Tibial nerve (tissue), 4 donors: ENCODE measurements at regions not wholly inside any gene's neighbourhood (a gene's known extent, or its start where the extent isn't known, plus 50 kb on each side); places are given as distances from the start of the nearest gene placed in this dataset.

Source experiments
- DNase-seq, 2 donors: peaks; one replicate each; pipeline ENCODE4 v3.0.0-alpha.2; 2019; ENCODE audit warnings: low spot score in 2 of 2
- H3K27ac ChIP-seq, 4 donors: fragments of 200-600 bp; sonication (generic) in 3 of 4; one replicate each; pipeline ENCODE4 v1.5.1; 2017 to 2019; ENCODE audit warnings: mild to moderate bottlenecking in 1 of 4
- H3K27me3 ChIP-seq, 2 donors: fragments of 200-600 bp; sonication (generic) in 1 of 2; one replicate each; pipeline versions ENCODE4 v1.5.1 to v1.6.0; 2017 to 2019
- H3K36me3 ChIP-seq, 3 donors: fragments of 200-600 bp; sonication (generic); one replicate each; pipeline ENCODE4 v1.5.1; 2018 to 2019
- H3K4me1 ChIP-seq, 4 donors: fragments of 200-600 bp; sonication (generic) in 3 of 4; one replicate each; pipeline ENCODE4 v1.5.1; 2017 to 2019
- H3K4me3 ChIP-seq, 4 donors: fragments of 200-600 bp; sonication (generic) in 3 of 4; one replicate each; pipeline ENCODE4 v1.5.1; 2017 to 2019; ENCODE audit warnings: mild to moderate bottlenecking in 1 of 4, moderate library complexity in 1 of 4
- H3K9me3 ChIP-seq, 4 donors: fragments of 200-600 bp; sonication (generic) in 3 of 4; one replicate each; pipeline ENCODE4 v1.5.1; 2017 to 2019
- EP300 ChIP-seq, 2 donors: sonication (generic); formaldehyde crosslinking; IDR thresholded peaks; one replicate each; pipeline ENCODE4 v1.6.1; 2017; ENCODE audit warnings: antibody characterized with exemption in 2 of 2, mild to moderate bottlenecking in 1 of 2
- POLR2A ChIP-seq, 2 donors: fragments of 450-650 bp; IDR thresholded peaks; one replicate each; pipeline ENCODE4 v1.6.1; 2017; ENCODE audit warnings: antibody characterized with exemption in 2 of 2, mild to moderate bottlenecking in 2 of 2, moderate library complexity in 2 of 2
- WGBS, 2 donors: methylation state at CpG; one replicate each; pipeline ENCODE4 v1.1.5; 2018; 5-methylcytosine and 5-hydroxymethylcytosine counted together
- TF ChIP-seq, protein P1 (sequence below), 5 experiments: fragments of 200-600 bp in 3 of 5; fragments of 450-650 bp in 2 of 5; sonication (generic) in 3 of 5; IDR thresholded peaks; one replicate each; pipeline ENCODE4 v1.5.1; 2016 to 2019; ENCODE audit warnings: antibody characterized with exemption in 5 of 5, mild to moderate bottlenecking in 3 of 5, moderate library complexity in 2 of 5

DNA sequence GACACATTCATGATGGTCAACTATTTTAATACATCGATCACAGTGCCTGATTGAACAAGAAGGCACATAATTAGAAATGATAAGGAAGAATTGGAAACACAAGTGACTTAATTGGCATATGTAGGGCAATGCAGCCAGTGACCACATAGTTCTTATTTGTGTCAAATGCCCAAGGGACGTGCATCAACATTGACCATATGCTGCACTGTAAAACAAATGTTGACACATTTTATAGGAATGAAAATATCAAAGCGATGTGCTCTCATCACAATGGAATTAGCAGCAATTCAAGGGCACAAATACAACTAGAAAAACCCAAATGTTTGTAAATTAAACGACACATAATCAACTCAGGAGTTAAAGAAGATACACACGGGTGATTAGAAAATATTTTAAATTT lies 948.3 kb upstream of the PRKX start:
- Histone ChIP-seq H3K27ac (no peak overlapping the region), H3K9me3 (peaks cover 0 to 3% (median 0%) of the 10 kb centered on the region in 4 donors)
- 85 to 86% methylated on average over 5 of the region's 5 CpGs for WGBS, 2 donors

DNA sequence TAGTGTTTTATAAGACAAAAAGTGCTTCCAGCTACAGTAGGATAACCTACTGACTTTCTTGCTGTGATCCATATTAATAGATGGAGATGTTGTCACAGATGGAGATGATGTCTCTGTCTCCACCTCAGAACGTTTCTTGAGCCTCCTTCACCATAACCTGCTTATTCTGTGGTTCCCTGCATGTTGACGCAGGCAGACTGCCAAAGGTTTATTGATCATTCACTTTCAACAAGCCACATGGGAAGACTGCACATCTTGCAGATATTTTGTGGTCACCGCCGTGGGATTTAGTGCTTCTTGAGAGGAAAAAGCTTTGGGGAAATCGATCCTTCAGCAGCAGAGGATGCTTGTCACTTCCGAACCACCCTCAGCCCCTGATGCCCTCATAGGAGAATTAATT lies 943.0 kb upstream of the PRKX start:
- DNase-seq, result no peak
- Histone ChIP-seq H3K36me3 (no peaks in the 10 kb centered on the region), H3K27ac (no peak overlapping the region), H3K27me3 (no peaks in the 10 kb centered on the region), H3K4me3 (no peak overlapping the region), H3K4me1 (no peaks in the 10 kb centered on the region), H3K9me3 (no peaks in the 10 kb centered on the region)
- WGBS, 2 donors, result 72 to 75% methylated on average over 6 of the region's 6 CpGs
- TF ChIP-seq POLR2A (IDR thresholded peaks at IDR 0.05), result no peak
- no peak for TF ChIP-seq EP300 (IDR thresholded peaks at IDR 0.05)
- TF ChIP-seq, protein P1, sequence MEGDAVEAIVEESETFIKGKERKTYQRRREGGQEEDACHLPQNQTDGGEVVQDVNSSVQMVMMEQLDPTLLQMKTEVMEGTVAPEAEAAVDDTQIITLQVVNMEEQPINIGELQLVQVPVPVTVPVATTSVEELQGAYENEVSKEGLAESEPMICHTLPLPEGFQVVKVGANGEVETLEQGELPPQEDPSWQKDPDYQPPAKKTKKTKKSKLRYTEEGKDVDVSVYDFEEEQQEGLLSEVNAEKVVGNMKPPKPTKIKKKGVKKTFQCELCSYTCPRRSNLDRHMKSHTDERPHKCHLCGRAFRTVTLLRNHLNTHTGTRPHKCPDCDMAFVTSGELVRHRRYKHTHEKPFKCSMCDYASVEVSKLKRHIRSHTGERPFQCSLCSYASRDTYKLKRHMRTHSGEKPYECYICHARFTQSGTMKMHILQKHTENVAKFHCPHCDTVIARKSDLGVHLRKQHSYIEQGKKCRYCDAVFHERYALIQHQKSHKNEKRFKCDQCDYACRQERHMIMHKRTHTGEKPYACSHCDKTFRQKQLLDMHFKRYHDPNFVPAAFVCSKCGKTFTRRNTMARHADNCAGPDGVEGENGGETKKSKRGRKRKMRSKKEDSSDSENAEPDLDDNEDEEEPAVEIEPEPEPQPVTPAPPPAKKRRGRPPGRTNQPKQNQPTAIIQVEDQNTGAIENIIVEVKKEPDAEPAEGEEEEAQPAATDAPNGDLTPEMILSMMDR (IDR thresholded peaks at IDR 0.05), result no peak

More for the DNA sequence above, 948.3 kb upstream of the PRKX start:
- H3K4me1 ChIP-seq, result no peaks in the 10 kb centered on the region
- DNase-seq, result no peak
- TF ChIP-seq EP300 (IDR thresholded peaks at IDR 0.05), result no peak
- TF ChIP-seq, protein P1 (IDR thresholded peaks at IDR 0.05), result no peak
- no peak for TF ChIP-seq POLR2A (IDR thresholded peaks at IDR 0.05)
- H3K27me3 ChIP-seq, result no peaks in the 10 kb centered on the region
- H3K4me3 ChIP-seq, result no peak overlapping the region
- no peaks in the 10 kb centered on the region for H3K36me3 ChIP-seq

DNA sequence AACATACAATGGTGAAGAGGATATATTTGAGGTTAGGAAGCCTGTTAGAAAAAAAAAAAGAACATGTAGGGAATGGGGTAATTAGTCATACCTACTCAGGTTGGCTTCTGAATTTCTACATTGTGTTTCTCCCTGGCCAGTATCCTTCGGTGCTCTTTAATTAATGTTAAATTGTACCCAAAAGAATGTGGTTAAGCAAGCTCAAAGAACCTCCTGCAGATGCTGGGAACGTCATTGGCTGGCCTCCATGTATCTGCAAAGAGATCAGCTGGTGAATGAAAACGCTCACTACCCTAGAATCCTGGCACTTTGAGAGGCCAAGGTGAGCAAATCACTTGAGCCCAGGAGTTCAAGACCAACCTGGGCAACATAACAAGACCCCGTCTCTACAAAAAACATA lies 942.3 kb upstream of the PRKX start:
- WGBS, 2 donors, result 63 to 66% methylated on average over 2 to 4 of the region's 4 CpGs

DNA sequence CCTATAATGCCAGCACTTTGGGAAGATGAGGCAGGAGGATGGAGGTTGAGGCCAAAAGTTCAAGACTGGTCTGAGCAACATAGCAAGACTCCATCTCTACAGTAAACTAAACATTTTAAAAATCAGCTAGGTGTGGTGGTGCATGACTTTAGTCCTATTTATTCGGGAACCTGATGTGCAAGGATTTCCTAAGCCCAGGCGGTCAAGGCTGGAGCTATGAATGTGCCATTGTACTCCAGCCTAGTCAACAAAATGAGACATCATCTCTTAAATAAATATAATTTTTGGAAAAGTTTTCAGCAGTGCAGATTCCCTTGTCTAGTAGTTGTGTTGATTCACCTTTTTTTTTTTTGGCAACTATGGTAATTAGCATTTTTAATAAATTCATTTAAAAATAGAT lies 928.7 kb upstream of the PRKX start:
- Histone ChIP-seq H3K36me3 (no peaks in the 10 kb centered on the region), H3K4me1 (no peaks in the 10 kb centered on the region), H3K27me3 (no peaks in the 10 kb centered on the region), H3K4me3 (no peak overlapping the region), H3K27ac (no peak overlapping the region), H3K9me3 (peaks cover 0 to 8% (median 0%) of the 10 kb centered on the region in 4 donors)
- DNase-seq, result no peak
- TF ChIP-seq, protein P1 (IDR thresholded peaks at IDR 0.05), result no peak
- TF ChIP-seq POLR2A (IDR thresholded peaks at IDR 0.05) (no peak), EP300 (IDR thresholded peaks at IDR 0.05) (no peak)
- 61 to 71% methylated on average over 2 of the region's 2 CpGs for whole genome bisulfite sequencing, 2 donors

More for the DNA sequence above, 942.3 kb upstream of the PRKX start:
- no peaks in the 10 kb centered on the region for H3K36me3 ChIP-seq
- H3K4me3 ChIP-seq, result no peak overlapping the region
- H3K4me1 ChIP-seq, result no peaks in the 10 kb centered on the region
- H3K27ac ChIP-seq, result no peak overlapping the region
- no peak for TF ChIP-seq EP300 (IDR thresholded peaks at IDR 0.05)
- TF ChIP-seq, protein P1 (IDR thresholded peaks at IDR 0.05), result no peak
- no peak for TF ChIP-seq POLR2A (IDR thresholded peaks at IDR 0.05)
- DNase-seq, result no peak
- no peaks in the 10 kb centered on the region for H3K9me3 ChIP-seq
- no peaks in the 10 kb centered on the region for H3K27me3 ChIP-seq

DNA sequence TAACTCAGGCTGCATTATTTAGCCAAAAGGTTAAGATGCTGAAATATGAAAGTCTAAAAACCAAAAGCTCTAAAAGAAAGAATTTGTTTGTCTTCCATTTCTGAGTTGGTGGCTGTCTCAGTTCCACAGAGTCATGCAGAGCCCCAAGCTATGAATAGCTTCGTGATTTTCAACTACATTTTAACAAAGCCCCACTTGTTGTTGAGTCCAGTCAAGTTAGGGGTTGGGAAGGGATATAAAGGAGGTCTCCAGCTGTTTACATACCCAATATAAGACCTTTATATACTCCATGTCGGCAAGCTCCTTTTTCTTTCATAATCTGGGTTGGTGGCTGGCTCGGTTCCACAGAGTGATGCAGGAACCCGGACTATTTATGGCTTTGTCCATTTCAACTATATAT lies 924.6 kb upstream of the PRKX start:
- TF ChIP-seq POLR2A (IDR thresholded peaks at IDR 0.05) (no peak), EP300 (IDR thresholded peaks at IDR 0.05) (no peak)
- TF ChIP-seq, protein P1 (IDR thresholded peaks at IDR 0.05), result no peak
- H3K27me3 ChIP-seq, result no peaks in the 10 kb centered on the region
- H3K4me3 ChIP-seq, result no peak overlapping the region
- H3K36me3 ChIP-seq, result no peaks in the 10 kb centered on the region
- WGBS, 2 donors, result 49 to 53% methylated on average over 4 of the region's 4 CpGs
- DNase-seq, result no peak
- no peaks in the 10 kb centered on the region for H3K4me1 ChIP-seq
- H3K27ac ChIP-seq, result no peak overlapping the region
- H3K9me3 ChIP-seq, result peaks cover 0 to 8% (median 0%) of the 10 kb centered on the region in 4 donors
